ENCODE measurements at regions not wholly inside any gene's neighbourhood (a gene's known extent, or its start where the extent isn't known, plus 50 kb on each side); places are given as distances from the start of the nearest gene placed in this dataset.
"Not testable (repeated sequence)": the region's sequence is repeated elsewhere in the genome, so short reads cannot be mapped to it uniquely, and the experiment has no call there.

DNA sequence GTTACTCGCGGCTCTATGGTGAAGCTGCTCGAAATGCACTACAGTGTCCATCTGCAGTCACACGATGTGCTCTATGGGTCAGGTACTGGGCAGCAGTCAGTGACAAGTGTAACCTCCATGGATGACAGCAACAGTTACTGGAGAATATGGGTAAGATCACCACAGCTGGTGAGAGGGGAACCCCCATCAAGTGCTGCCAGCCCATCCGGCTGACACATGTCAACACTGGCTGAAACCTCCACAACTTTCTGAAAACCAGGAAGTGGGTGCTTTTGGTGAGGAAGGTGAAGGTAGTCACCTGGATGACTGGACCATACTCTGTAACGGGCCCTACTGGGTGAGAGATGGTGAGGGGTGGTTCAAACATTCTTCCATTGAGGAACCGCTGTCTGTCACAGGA lies 87.4 kb upstream of the C15orf39 start:
- no peak overlapping the region for H3K4me2 ChIP-seq
- no peak for TF ChIP-seq Cebpa-rat (IDR thresholded peaks at IDR 0.05)
- no peaks in the 10 kb centered on the region for H3K27me3 ChIP-seq
- peaks cover 32% of the 10 kb centered on the region for H3K4me1 ChIP-seq
- no peak overlapping the region for H3K9ac ChIP-seq
- peaks cover 5% of the 10 kb centered on the region; the same call in 1 of the 2 replicates for H4K20me1 ChIP-seq
- no peak overlapping the region for H3K27ac ChIP-seq
- no peak overlapping the region for H3K4me3 ChIP-seq
- peaks cover 52% of the 10 kb centered on the region for H3K9me3 ChIP-seq
- H3K36me3 ChIP-seq = 0 out of 2 replicates have a peak, but pooled peaks cover 6% of the 10 kb centered on the region

DNA sequence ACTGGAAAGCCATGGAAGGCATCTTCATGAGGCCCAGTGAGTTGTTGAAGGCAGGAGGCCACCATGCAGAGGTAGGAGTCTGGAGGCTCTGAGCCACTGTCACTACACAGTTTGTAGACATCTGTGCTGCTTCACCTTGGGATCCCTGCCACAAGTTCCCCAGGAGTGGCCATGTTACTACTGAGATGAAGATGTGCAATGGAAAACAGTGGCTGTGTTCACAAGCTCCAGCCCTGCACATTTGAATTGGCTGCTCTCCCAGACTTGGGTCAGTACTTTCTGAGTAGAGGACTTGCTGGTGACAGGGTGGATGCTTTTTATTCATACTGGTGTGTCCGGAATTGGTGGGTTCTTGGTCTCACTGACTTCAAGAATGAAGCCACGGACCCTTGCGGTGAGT lies 86.9 kb upstream of the C15orf39 start:
- no peaks in the 10 kb centered on the region for H3K27me3 ChIP-seq
- H3K4me1 ChIP-seq = peaks cover 27% of the 10 kb centered on the region
- no peak overlapping the region for H3K4me3 ChIP-seq
- peaks cover 52% of the 10 kb centered on the region for H3K9me3 ChIP-seq
- H4K20me1 ChIP-seq = no peaks in the 10 kb centered on the region
- TF ChIP-seq Cebpa-rat (IDR thresholded peaks at IDR 0.05) = no peak
- no peak overlapping the region for H3K4me2 ChIP-seq
- no peak overlapping the region for H3K27ac ChIP-seq
- H3K36me3 ChIP-seq = 0 out of 2 replicates have a peak, but pooled peaks cover 6% of the 10 kb centered on the region
- H3K9ac ChIP-seq = no peak overlapping the region

DNA sequence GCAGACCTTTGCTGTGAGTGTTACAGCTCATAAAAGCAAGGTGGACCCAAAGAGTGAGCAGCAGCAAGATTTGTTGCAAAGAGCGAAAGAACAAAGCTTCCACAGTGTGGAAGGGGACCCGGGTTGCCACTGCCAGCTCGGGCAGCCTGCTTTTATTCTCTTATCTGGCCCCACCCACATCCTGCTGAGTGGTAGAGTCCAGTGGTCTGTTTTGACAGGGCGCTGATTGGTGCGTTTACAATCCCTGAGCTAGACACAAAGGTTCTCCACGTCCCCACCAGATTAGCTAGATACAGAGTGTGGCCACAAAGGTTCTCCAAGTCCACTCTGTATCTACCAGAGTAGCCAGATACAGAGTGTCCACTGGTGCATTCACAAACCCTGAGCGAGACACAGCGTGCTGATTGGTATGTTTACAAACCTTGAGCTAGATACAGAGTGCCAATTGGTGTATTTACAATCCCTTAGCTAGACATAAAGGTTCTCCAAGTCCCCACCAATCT lies 86.2 kb upstream of the C15orf39 start:
- peaks cover 52% of the 10 kb centered on the region for H3K9me3 ChIP-seq

DNA sequence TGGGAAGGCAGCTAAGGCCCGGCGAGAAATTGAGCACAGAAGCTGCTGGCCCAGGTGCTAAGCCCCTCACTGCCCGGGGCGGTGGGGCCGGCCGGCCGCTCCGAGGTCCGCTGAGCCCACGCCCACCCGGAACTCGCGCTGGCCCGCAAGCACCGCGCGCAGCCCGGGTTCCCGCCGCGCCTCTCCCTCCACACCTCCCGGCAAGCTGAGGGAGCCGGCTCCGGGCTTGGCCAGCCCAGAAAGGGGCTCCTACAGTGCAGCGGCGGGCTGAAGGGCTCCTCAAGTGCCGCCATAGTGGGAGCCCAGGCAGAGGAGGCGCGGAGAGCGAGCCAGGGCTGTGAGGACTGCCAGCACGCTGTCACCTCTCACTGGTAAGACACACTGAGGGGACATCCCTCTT lies 85.5 kb upstream of the C15orf39 start:
- not testable (repeated sequence) for H3K4me2 ChIP-seq, H3K4me3 ChIP-seq, H3K9ac ChIP-seq, H3K27ac ChIP-seq, H4K20me1 ChIP-seq, H3K36me3 ChIP-seq, H3K27me3 ChIP-seq
- H3K9me3 ChIP-seq = peaks cover 57% of the 10 kb centered on the region
- H3K4me1 ChIP-seq = peaks cover 14% of the 10 kb centered on the region

More for the DNA sequence above, 86.2 kb upstream of the C15orf39 start:
- peaks cover 20% of the 10 kb centered on the region for H3K4me1 ChIP-seq
- H3K36me3 ChIP-seq, H3K27ac ChIP-seq, H3K4me2 ChIP-seq, H3K27me3 ChIP-seq, H3K4me3 ChIP-seq, H3K9ac ChIP-seq, H4K20me1 ChIP-seq: not testable (repeated sequence)

DNA sequence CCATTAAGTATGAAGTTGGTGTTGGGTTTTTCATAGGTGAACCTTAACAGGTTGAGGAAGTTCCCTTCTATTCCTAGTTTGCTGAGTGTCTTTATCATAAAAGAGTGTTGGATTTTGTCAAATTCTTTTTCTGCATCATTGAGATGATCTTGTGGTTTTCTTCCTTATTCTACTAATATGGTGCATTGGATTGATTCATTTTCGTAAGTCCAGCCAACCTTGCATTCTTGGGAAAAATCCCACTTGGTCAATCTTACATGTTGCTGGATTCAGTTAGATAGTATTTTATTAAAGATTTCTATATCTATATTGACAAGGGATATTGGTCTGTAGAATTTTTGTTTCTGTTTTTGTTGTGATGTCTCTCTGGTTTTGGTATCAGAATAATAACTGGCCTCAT lies 83.7 kb upstream of the C15orf39 start:
- TF ChIP-seq Cebpa-rat (IDR thresholded peaks at IDR 0.05) = no peak
- Histone ChIP-seq H3K4me2 (no peak overlapping the region), H3K9me3 (peaks cover 59% of the 10 kb centered on the region), H3K27me3 (no peaks in the 10 kb centered on the region), H4K20me1 (no peaks in the 10 kb centered on the region), H3K9ac (no peak overlapping the region), H3K4me1 (peaks cover 3% of the 10 kb centered on the region), H3K27ac (no peak overlapping the region), H3K4me3 (no peak overlapping the region), H3K36me3 (0 out of 2 replicates have a peak, but pooled peaks cover 6% of the 10 kb centered on the region)

DNA sequence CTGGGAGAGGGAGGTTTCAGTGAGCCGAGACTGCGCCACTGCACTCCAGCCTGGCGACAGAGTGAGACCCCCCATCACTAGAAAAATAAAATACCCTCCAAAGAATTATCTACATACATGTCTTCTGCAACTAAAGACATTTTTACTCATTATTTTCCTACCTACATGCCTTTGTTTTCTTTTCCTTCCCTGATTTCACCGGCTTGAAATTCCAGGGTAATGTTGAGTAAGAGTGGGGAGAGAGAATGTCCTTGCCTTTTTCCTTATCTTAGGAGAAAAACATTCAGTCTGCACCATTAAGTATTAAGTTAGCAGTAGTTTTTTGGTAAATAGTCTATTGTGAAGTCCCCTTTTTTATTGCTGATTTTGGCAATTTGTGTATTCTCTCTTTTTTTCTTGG lies 82.4 kb upstream of the C15orf39 start:
- H3K27me3 ChIP-seq, H3K9ac ChIP-seq, H3K4me1 ChIP-seq, H3K27ac ChIP-seq, H3K4me3 ChIP-seq, H3K4me2 ChIP-seq, H4K20me1 ChIP-seq, H3K36me3 ChIP-seq: not testable (repeated sequence)
- H3K9me3 ChIP-seq = peaks cover 45% of the 10 kb centered on the region

DNA sequence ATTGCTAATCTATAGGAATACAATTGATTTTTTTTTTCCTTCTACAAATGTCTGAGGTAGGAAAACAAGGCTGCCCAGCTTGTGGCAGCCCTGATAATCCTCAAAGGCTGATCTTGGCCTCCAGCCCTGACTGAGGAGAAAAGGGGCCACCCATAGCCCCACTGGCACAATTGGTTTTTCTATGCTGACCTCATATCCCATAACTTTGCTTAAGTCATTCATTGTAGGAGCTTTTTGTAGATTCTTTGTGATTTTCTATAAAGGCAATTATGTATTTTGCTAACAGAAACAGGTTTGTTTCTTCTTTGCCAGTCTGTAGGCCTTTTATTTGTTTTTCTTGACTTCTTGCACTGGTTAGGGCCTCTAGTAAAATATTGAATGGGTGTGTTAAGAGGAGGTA lies 80.2 kb upstream of the C15orf39 start:
- H3K9me3 ChIP-seq = peaks cover 24% of the 10 kb centered on the region

DNA sequence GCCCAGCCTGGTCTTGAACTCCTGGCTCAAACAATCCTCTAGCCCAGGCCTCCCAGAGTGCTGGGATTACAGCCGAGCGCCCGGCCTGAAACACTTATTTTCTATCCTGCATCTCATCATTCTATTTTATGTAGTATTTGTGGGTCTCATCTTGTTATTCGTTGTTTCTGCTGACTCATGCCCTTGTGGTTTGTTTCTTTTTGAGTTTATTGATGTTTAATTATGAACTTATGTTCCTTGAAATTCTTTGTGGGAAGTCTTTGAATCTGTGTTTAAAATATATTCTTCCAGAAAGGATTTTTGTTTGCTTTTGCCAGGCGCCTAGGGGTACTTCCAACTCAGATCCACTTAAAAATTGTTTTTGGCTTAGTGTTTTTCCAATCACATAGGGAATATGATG lies 78.3 kb upstream of the C15orf39 start:
- Histone ChIP-seq H3K4me2 (no peak overlapping the region), H3K36me3 (no peaks in the 10 kb centered on the region), H3K27me3 (no peaks in the 10 kb centered on the region), H3K9ac (no peak overlapping the region), H4K20me1 (no peaks in the 10 kb centered on the region), H3K4me3 (no peak overlapping the region), H3K4me1 (peaks cover 21% of the 10 kb centered on the region), H3K9me3 (peaks cover 13% of the 10 kb centered on the region), H3K27ac (no peak overlapping the region)
- TF ChIP-seq Cebpa-rat (IDR thresholded peaks at IDR 0.05) = no peak

More for the DNA sequence above, 80.2 kb upstream of the C15orf39 start:
- no peaks in the 10 kb centered on the region for H4K20me1 ChIP-seq
- H3K36me3 ChIP-seq = no peaks in the 10 kb centered on the region
- no peak overlapping the region for H3K4me3 ChIP-seq
- no peaks in the 10 kb centered on the region for H3K27me3 ChIP-seq
- peaks cover 21% of the 10 kb centered on the region for H3K4me1 ChIP-seq
- no peak overlapping the region for H3K4me2 ChIP-seq
- no peak overlapping the region for H3K9ac ChIP-seq
- H3K27ac ChIP-seq = no peak overlapping the region
- TF ChIP-seq Cebpa-rat (IDR thresholded peaks at IDR 0.05) = no peak

DNA sequence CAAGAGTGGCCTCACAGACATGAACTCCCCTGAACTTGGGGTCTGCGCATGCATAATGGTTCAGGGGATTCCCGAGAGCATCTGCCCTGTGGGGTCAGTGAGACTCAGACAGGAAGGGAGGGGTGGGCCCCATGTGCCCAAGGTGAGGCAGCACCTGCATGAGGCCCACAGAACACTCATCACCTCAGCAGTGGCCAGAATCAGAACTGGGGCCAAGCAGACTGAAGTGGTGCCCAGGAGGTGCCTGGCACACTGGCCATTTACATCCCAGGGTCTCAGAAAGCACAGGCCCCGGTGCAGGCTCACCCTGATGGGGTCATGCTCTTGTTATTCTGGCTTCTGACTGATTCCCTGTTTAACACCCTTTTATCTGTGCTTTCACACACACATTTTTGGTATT lies 77.4 kb upstream of the C15orf39 start:
- H4K20me1 ChIP-seq, H3K27me3 ChIP-seq, H3K9ac ChIP-seq, H3K4me2 ChIP-seq, H3K4me3 ChIP-seq, H3K27ac ChIP-seq, H3K36me3 ChIP-seq: not testable (repeated sequence)
- peaks cover 21% of the 10 kb centered on the region for H3K4me1 ChIP-seq
- H3K9me3 ChIP-seq = peaks cover 13% of the 10 kb centered on the region

DNA sequence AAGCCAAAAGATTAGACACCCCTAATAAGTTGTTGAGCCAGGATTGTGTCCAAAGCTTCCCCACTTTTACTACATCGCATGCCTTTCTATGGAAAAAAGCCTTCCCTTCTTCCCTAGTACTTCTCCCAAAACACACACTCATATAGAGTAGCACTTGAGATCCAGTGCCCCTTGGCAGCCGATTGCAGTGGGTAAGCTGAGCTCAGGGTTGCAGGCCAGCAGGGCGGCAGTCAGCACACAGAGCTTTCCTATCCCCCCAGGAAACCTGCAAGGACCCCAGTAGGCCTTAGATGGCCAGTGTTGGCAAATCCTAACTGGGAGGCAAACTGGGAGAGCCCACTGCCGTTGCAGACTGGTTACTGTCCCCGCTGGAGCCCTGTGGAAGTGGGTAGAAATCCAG lies 75.7 kb upstream of the C15orf39 start:
- Histone ChIP-seq H3K27ac (no peak overlapping the region), H3K4me1 (peaks cover 26% of the 10 kb centered on the region), H3K4me3 (no peak overlapping the region), H4K20me1 (no peaks in the 10 kb centered on the region), H3K36me3 (no peaks in the 10 kb centered on the region), H3K4me2 (no peak overlapping the region), H3K9ac (no peak overlapping the region), H3K9me3 (peaks cover 10% of the 10 kb centered on the region), H3K27me3 (no peaks in the 10 kb centered on the region)
- TF ChIP-seq Cebpa-rat (IDR thresholded peaks at IDR 0.05) = no peak

DNA sequence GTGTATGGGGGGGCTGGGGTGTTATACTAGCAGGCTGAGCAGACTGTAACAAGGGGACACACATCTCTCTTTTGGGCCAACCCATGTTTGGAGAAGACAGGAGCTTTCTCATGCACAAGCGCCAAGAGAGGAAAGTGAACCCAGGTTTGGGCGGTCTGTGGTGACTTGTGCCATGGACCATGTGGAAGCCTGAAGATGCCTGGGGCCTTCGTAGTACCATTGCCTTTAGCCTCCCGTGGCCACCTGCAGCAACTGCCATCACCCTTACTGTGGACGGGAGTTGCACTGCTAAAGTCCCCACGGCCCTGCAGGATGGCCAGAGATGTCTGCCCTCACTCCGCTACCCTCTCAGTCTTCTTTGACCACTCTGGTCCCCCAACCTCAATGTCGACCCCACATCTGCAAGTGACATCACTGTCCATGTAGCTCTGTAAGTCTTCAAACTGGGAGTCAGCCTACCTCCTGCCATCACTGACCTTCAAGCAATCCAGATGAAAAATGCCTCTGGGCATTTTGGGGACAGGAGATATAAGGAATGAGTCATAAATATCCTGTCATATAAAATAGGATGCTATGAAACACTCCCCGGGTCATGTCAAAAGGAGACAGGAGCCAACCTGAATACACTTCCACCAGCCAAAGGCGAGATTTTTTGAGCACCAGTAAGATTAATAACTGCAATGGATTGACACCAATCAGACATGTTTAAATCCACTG lies 74.7 kb upstream of the C15orf39 start:
- H3K27ac ChIP-seq = no peak overlapping the region
- no peaks in the 10 kb centered on the region for H3K27me3 ChIP-seq
- H3K36me3 ChIP-seq = no peaks in the 10 kb centered on the region
- H3K9ac ChIP-seq = no peak overlapping the region
- peaks cover 29% of the 10 kb centered on the region for H3K4me1 ChIP-seq
- H4K20me1 ChIP-seq = no peaks in the 10 kb centered on the region
- no peak overlapping the region for H3K4me2 ChIP-seq
- H3K4me3 ChIP-seq = no peak overlapping the region
- peaks cover 3% of the 10 kb centered on the region for H3K9me3 ChIP-seq
- TF ChIP-seq Cebpa-rat (IDR thresholded peaks at IDR 0.05) = no peak

Data from BLaER1 (cell line).